ENCODE measurements at regions not wholly inside any gene's neighbourhood (a gene's known extent, or its start where the extent isn't known, plus 50 kb on each side); places are given as distances from the start of the nearest gene placed in this dataset.

- POLR2A ChIA-PET, result no interaction called here
- CTCF ChIA-PET, result no interaction called here
- no peak for TF ChIP-seq CTBP1 (IDR thresholded peaks at IDR 0.05; ENCODE audit: borderline replicate concordance)
- TF ChIP-seq L3MBTL2 (conservative IDR thresholded peaks at IDR 0.05), result no peak
- TF ChIP-seq FOXK2 (IDR thresholded peaks at IDR 0.05), result no peak
- TF ChIP-seq BHLHE40 (IDR thresholded peaks at IDR 0.05; ENCODE audit: borderline replicate concordance), result no peak
- TF ChIP-seq TARDBP (IDR thresholded peaks at IDR 0.05), result no peak
- TF ChIP-seq SUZ12 (IDR thresholded peaks at IDR 0.05), result no peak
- no peak for DNase-seq (ENCODE audit: extremely low spot score)
Observed at GRCh38 chr10:61124756-61125530, 181.0 kb upstream of the RHOBTB1 start.

- POLR2A ChIA-PET, result no interaction called here
- CTCF ChIA-PET, result no interaction called here
- no peak for TF ChIP-seq BHLHE40 (IDR thresholded peaks at IDR 0.05; ENCODE audit: borderline replicate concordance)
- TF ChIP-seq ELF4 (IDR thresholded peaks at IDR 0.05), result no peak
- no peak for TF ChIP-seq NFRKB (IDR thresholded peaks at IDR 0.05)
- no peak for TF ChIP-seq ZNF384 (IDR thresholded peaks at IDR 0.05)
- DNase-seq (ENCODE audit: extremely low spot score), result no peak
Observed at GRCh38 chr10:61120805-61121204, 176.8 kb upstream of the RHOBTB1 start.

- TF ChIP-seq HDGF (IDR thresholded peaks at IDR 0.05; ENCODE audit: borderline replicate concordance), result no peak
- no peak for TF ChIP-seq ZNF384 (IDR thresholded peaks at IDR 0.05)
- no peak for TF ChIP-seq SUZ12 (IDR thresholded peaks at IDR 0.05)
- TF ChIP-seq LEF1 (IDR thresholded peaks at IDR 0.05; ENCODE audit: borderline replicate concordance), result no peak
- TF ChIP-seq FOXA1 (IDR thresholded peaks at IDR 0.05), result no peak
- TF ChIP-seq ELF4 (IDR thresholded peaks at IDR 0.05), result no peak
- no peak for DNase-seq (ENCODE audit: extremely low spot score)
- CTCF ChIA-PET, result no interaction called here
- POLR2A ChIA-PET, result no interaction called here
Observed at GRCh38 chr10:61119573-61119972, 175.6 kb upstream of the RHOBTB1 start.

GRCh38 chr10:61115897-61116296 is 171.9 kb upstream of the RHOBTB1 start:
- no peak for TF ChIP-seq ELF4 (IDR thresholded peaks at IDR 0.05)
- TF ChIP-seq L3MBTL2 (conservative IDR thresholded peaks at IDR 0.05), result no peak
- no peak for TF ChIP-seq HDGF (IDR thresholded peaks at IDR 0.05; ENCODE audit: borderline replicate concordance)
- TF ChIP-seq BHLHE40 (IDR thresholded peaks at IDR 0.05; ENCODE audit: borderline replicate concordance), result no peak
- TF ChIP-seq CTBP1 (IDR thresholded peaks at IDR 0.05; ENCODE audit: borderline replicate concordance), result no peak
- no peak for TF ChIP-seq TARDBP (IDR thresholded peaks at IDR 0.05)
- TF ChIP-seq FOXK2 (IDR thresholded peaks at IDR 0.05), result no peak
- no peak for TF ChIP-seq LEF1 (IDR thresholded peaks at IDR 0.05; ENCODE audit: borderline replicate concordance)
- TF ChIP-seq ARNT (IDR thresholded peaks at IDR 0.05), result no peak
- TF ChIP-seq FOXA1 (IDR thresholded peaks at IDR 0.05), result no peak
- no peak for TF ChIP-seq FOXM1 (IDR thresholded peaks at IDR 0.05; ENCODE audit: borderline replicate concordance)
- TF ChIP-seq ZNF384 (IDR thresholded peaks at IDR 0.05), result no peak
- no peak for TF ChIP-seq SUZ12 (IDR thresholded peaks at IDR 0.05)
- TF ChIP-seq PKNOX1 (IDR thresholded peaks at IDR 0.05), result no peak
- TF ChIP-seq NFRKB (IDR thresholded peaks at IDR 0.05), result no peak
- TF ChIP-seq SP1 (IDR thresholded peaks at IDR 0.05), result no peak
- ChIA-PET CTCF (no interaction called here), POLR2A (no interaction called here)
- DNase-seq (ENCODE audit: extremely low spot score), result no peak

- ChIA-PET POLR2A (no interaction called here), CTCF (no interaction called here)
- TF ChIP-seq SUZ12 (IDR thresholded peaks at IDR 0.05) (no peak), NFRKB (IDR thresholded peaks at IDR 0.05) (no peak), FOXA1 (IDR thresholded peaks at IDR 0.05) (no peak), LEF1 (IDR thresholded peaks at IDR 0.05; ENCODE audit: borderline replicate concordance) (no peak), BHLHE40 (IDR thresholded peaks at IDR 0.05; ENCODE audit: borderline replicate concordance) (no peak), CTBP1 (IDR thresholded peaks at IDR 0.05; ENCODE audit: borderline replicate concordance) (no peak)
- DNase-seq (ENCODE audit: extremely low spot score), result no peak
Observed at GRCh38 chr10:61112771-61113170, 168.8 kb upstream of the RHOBTB1 start.

GRCh38 chr10:61110936-61111335 is 167.0 kb upstream of the RHOBTB1 start:
- DNase-seq (ENCODE audit: extremely low spot score), result no peak
- CTCF ChIA-PET, result no interaction called here
- POLR2A ChIA-PET, result no interaction called here
- TF ChIP-seq LEF1 (IDR thresholded peaks at IDR 0.05; ENCODE audit: borderline replicate concordance), result no peak
- TF ChIP-seq PKNOX1 (IDR thresholded peaks at IDR 0.05), result no peak
- TF ChIP-seq HDGF (IDR thresholded peaks at IDR 0.05; ENCODE audit: borderline replicate concordance), result no peak
- no peak for TF ChIP-seq FOXM1 (IDR thresholded peaks at IDR 0.05; ENCODE audit: borderline replicate concordance)
- TF ChIP-seq L3MBTL2 (conservative IDR thresholded peaks at IDR 0.05), result no peak
- TF ChIP-seq TARDBP (IDR thresholded peaks at IDR 0.05), result no peak
- TF ChIP-seq BHLHE40 (IDR thresholded peaks at IDR 0.05; ENCODE audit: borderline replicate concordance), result no peak
- no peak for TF ChIP-seq FOXK2 (IDR thresholded peaks at IDR 0.05)
- no peak for TF ChIP-seq ZNF384 (IDR thresholded peaks at IDR 0.05)
- TF ChIP-seq ARNT (IDR thresholded peaks at IDR 0.05), result no peak
- TF ChIP-seq SP1 (IDR thresholded peaks at IDR 0.05), result no peak
- no peak for TF ChIP-seq CTBP1 (IDR thresholded peaks at IDR 0.05; ENCODE audit: borderline replicate concordance)

GRCh38 chr10:61110188-61110844 is 166.3 kb upstream of the RHOBTB1 start:
- no peak for TF ChIP-seq CTBP1 (IDR thresholded peaks at IDR 0.05; ENCODE audit: borderline replicate concordance)
- TF ChIP-seq ZNF384 (IDR thresholded peaks at IDR 0.05), result no peak
- no peak for TF ChIP-seq FOXK2 (IDR thresholded peaks at IDR 0.05)
- no peak for TF ChIP-seq SP1 (IDR thresholded peaks at IDR 0.05)
- no peak for TF ChIP-seq TARDBP (IDR thresholded peaks at IDR 0.05)
- TF ChIP-seq HDGF (IDR thresholded peaks at IDR 0.05; ENCODE audit: borderline replicate concordance), result no peak
- TF ChIP-seq L3MBTL2 (conservative IDR thresholded peaks at IDR 0.05), result no peak
- no peak for TF ChIP-seq PKNOX1 (IDR thresholded peaks at IDR 0.05)
- TF ChIP-seq FOXA1 (IDR thresholded peaks at IDR 0.05), result no peak
- TF ChIP-seq NFRKB (IDR thresholded peaks at IDR 0.05), result no peak
- TF ChIP-seq FOXM1 (IDR thresholded peaks at IDR 0.05; ENCODE audit: borderline replicate concordance), result no peak
- TF ChIP-seq ELF4 (IDR thresholded peaks at IDR 0.05), result no peak
- TF ChIP-seq ARNT (IDR thresholded peaks at IDR 0.05), result no peak
- no peak for TF ChIP-seq SUZ12 (IDR thresholded peaks at IDR 0.05)
- TF ChIP-seq LEF1 (IDR thresholded peaks at IDR 0.05; ENCODE audit: borderline replicate concordance), result no peak
- TF ChIP-seq BHLHE40 (IDR thresholded peaks at IDR 0.05; ENCODE audit: borderline replicate concordance), result no peak
- ChIA-PET POLR2A (no interaction called here), CTCF (no interaction called here)
- DNase-seq (ENCODE audit: extremely low spot score), result no peak
